Adrenal gland (tissue), 9 donors: ENCODE measurements at regions not wholly inside any gene's neighbourhood (a gene's known extent, or its start where the extent isn't known, plus 50 kb on each side); places are given as distances from the start of the nearest gene placed in this dataset.

Experiments
- DNase-seq, 7 donors: peaks; one replicate each; pipeline ENCODE4 v3.0.0-alpha.2; 2019 to 2020
- H3K27ac ChIP-seq, 5 donors: fragments of 200-600 bp; sonication (generic) in 4 of 5; 1 replicate in 3 of 5; 2 replicates in 2 of 5; pipeline versions ENCODE4 v1.5.1 to v1.8.0; 2016 to 2020; ENCODE audit warnings: mild to moderate bottlenecking in 1 of 5
- H3K27me3 ChIP-seq: fragments of 200-600 bp; 2 replicates; pipeline ENCODE4 v1.8.0; 2021
- H3K36me3 ChIP-seq, 2 donors: fragments of 200-600 bp; replicated peaks in 1 of 2; 1 replicate in 1 of 2; 2 replicates in 1 of 2; pipeline versions ENCODE4 v1.5.1 to v1.8.0; 2018 to 2022
- H3K4me1 ChIP-seq, 2 donors: fragments of 200-600 bp; replicated peaks in 1 of 2; 1 replicate in 1 of 2; 2 replicates in 1 of 2; pipeline versions ENCODE4 v1.5.1 to v1.8.0; 2018 to 2021
- H3K4me3 ChIP-seq, 4 donors: fragments of 200-600 bp; sonication (generic) in 3 of 4; one replicate each; pipeline ENCODE4 v1.5.1; 2016 to 2018
- H3K9me3 ChIP-seq, 3 donors: fragments of 200-600 bp; sonication (generic) in 1 of 3; replicated peaks in 1 of 3; 1 replicate in 2 of 3; 2 replicates in 1 of 3; pipeline versions ENCODE4 v1.5.1 to v1.8.0; 2016 to 2021
- POLR2A ChIP-seq, 2 donors: fragments of 450-650 bp; IDR thresholded peaks; one replicate each; pipeline ENCODE4 v1.6.1; 2017; ENCODE audit warnings: antibody characterized with exemption in 2 of 2, mild to moderate bottlenecking in 2 of 2, moderate library complexity in 1 of 2
- WGBS, 4 donors: extraction: QIAGEN DNeasy Blood & Tissue Kit in 2 of 4; methylation state at CpG; one replicate each; pipeline versions ENCODE4 v1.1.5 to v1.1.7; 2013 to 2017; 5-methylcytosine and 5-hydroxymethylcytosine counted together
- intact Hi-C, 2 donors: fragments of 100-400 bp; cut with DNase I; formaldehyde crosslinking; loops; one replicate each; pipeline versions ENCODE4 v1.14.1 to v1.15.0; 2022 to 2023
- TF ChIP-seq, protein P1 (sequence below), 6 experiments: fragments of 450-650 bp in 4 of 6; fragments of 200-600 bp in 2 of 6; sonication (generic) in 1 of 6; IDR thresholded peaks; 1 replicate in 5 of 6; 2 replicates in 1 of 6; pipeline versions ENCODE4 v1.5.1 to v1.8.0; 2016 to 2021; ENCODE audit warnings: antibody characterized with exemption in 6 of 6, mild to moderate bottlenecking in 2 of 6, moderate library complexity in 1 of 6
- donor health status: healthy with polysubstance abuse.
- donor health status: Bipolar disorder and iron deficiency.
- donor health status: DM: yes; HTN: yes; CAD: no.
- donor health status: DM: no; HTN: no; CAD: no.
- donor health status: DM: no; HTN: no; CAD: no.

DNA sequence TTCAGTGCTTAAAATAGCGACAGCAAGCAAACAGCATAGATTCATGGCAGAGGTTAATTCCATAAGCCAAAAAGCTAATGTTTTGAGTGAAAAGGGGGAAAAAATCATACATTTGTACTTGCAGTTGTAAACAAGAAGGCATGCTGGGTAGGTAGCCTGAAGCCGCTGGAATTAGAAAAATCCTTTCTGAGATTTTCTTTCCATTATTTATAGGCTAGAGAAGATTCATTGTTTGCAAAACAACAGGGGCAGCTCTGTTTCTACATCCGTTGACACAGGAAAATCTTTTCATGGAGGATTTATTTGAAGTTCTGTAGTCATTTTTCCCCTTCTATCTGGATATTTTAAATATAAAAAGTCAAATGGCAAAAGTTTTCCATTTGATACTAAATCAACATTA lies 843.9 kb downstream of the QKI start:
- Histone ChIP-seq H3K27me3 (no peaks in the 10 kb centered on the region), H3K4me3 (no peak overlapping the region), H3K36me3 (no peaks in the 10 kb centered on the region), H3K4me1 (no peaks in the 10 kb centered on the region), H3K27ac (no peak overlapping the region), H3K9me3 (no peaks in the 10 kb centered on the region)
- WGBS, 4 donors: 37 to 49% (median 46%) methylated on average over 3 of the region's 3 CpGs
- no peak for DNase-seq
- intact Hi-C loops: no loop called here
- no peak for TF ChIP-seq POLR2A (IDR thresholded peaks at IDR 0.05)
- TF ChIP-seq, protein P1, sequence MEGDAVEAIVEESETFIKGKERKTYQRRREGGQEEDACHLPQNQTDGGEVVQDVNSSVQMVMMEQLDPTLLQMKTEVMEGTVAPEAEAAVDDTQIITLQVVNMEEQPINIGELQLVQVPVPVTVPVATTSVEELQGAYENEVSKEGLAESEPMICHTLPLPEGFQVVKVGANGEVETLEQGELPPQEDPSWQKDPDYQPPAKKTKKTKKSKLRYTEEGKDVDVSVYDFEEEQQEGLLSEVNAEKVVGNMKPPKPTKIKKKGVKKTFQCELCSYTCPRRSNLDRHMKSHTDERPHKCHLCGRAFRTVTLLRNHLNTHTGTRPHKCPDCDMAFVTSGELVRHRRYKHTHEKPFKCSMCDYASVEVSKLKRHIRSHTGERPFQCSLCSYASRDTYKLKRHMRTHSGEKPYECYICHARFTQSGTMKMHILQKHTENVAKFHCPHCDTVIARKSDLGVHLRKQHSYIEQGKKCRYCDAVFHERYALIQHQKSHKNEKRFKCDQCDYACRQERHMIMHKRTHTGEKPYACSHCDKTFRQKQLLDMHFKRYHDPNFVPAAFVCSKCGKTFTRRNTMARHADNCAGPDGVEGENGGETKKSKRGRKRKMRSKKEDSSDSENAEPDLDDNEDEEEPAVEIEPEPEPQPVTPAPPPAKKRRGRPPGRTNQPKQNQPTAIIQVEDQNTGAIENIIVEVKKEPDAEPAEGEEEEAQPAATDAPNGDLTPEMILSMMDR (IDR thresholded peaks at IDR 0.05): no peak

DNA sequence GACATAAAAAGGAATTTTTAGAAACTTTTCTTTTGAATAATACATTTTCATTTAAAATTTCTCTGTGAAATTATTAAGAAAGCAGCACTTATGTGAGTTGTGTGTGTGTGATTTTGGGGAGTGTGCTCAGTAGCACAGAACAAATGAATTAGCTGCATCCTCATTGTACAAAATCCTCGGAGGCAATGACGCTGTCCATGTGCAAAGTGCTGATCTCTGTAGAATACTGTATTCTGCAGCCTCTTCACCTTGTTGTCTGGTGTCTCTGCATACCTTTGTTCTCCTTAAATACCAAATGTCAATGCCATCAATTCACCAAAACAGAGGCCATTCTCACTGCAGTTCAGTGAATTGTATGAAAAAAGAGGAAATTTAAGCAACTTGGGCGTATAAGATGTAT lies 838.4 kb downstream of the QKI start:
- H3K4me3 ChIP-seq: no peak overlapping the region
- 36 to 49% (median 46%) methylated on average over 3 of the region's 3 CpGs for WGBS, 4 donors
- no peak overlapping the region for H3K27ac ChIP-seq
- no peak for DNase-seq
- H3K36me3 ChIP-seq: no peaks in the 10 kb centered on the region
- H3K4me1 ChIP-seq: no peaks in the 10 kb centered on the region
- H3K9me3 ChIP-seq: no peaks in the 10 kb centered on the region
- no peaks in the 10 kb centered on the region for H3K27me3 ChIP-seq
- intact Hi-C loops: no loop called here
- TF ChIP-seq, protein P1 (IDR thresholded peaks at IDR 0.05): no peak
- no peak for TF ChIP-seq POLR2A (IDR thresholded peaks at IDR 0.05)

DNA sequence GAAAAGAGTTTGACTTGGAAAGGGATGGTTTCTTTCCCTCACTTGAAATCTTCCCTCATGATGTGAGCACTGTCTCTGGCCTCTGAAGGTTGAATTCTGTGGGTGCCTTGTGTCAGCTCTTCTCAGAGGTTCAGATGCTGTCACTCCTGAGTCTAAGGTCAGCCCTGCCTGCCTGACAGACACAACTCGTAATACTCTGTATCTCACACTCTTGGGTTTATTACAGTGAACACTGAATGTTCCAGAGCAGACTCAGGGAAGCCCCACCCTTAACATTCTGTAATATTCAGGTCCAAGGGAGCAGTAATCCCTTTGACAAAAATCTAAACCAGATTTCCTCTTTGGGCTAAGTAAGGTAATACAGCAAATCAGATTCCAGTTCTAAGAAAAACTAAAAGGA lies 837.8 kb downstream of the QKI start:
- DNase-seq: no peak
- intact Hi-C loops: no loop called here
- Histone ChIP-seq H3K27me3 (no peaks in the 10 kb centered on the region), H3K27ac (no peak overlapping the region), H3K9me3 (no peaks in the 10 kb centered on the region), H3K36me3 (no peaks in the 10 kb centered on the region), H3K4me1 (no peaks in the 10 kb centered on the region), H3K4me3 (no peak overlapping the region)
- 30 to 50% (median 43%) methylated on average over 1 of the region's 1 CpG for WGBS, 4 donors
- TF ChIP-seq, protein P1 (IDR thresholded peaks at IDR 0.05): no peak
- no peak for TF ChIP-seq POLR2A (IDR thresholded peaks at IDR 0.05)

DNA sequence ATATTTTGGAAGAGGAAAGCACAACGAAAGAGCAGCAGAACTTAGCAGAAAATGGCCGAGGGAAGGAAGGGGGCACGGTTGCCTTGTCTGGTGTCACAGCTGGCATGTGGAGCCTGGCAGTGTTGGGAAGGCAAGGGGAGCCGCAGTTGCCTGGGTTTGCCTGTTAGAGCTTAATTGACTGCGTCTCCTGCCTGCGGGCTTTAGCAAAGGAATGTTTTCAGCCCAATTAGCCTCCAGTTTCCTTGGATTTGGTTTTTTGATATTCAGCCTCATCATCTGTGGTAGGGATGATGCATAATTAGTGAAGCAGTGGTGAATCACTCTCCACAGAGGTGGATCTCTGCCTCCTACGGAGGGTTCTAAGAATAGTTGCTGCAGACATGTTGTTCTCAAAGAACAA lies 832.6 kb downstream of the QKI start:
- no peaks in the 10 kb centered on the region for H3K27me3 ChIP-seq
- H3K4me3 ChIP-seq: no peak overlapping the region
- H3K36me3 ChIP-seq: no peaks in the 10 kb centered on the region
- H3K9me3 ChIP-seq: no peaks in the 10 kb centered on the region
- H3K4me1 ChIP-seq: no peaks in the 10 kb centered on the region
- no peak overlapping the region for H3K27ac ChIP-seq
- intact Hi-C loops: no loop called here
- TF ChIP-seq POLR2A (IDR thresholded peaks at IDR 0.05): no peak
- TF ChIP-seq, protein P1 (IDR thresholded peaks at IDR 0.05): no peak
- 66 to 79% (median 70%) methylated on average over 7 of the region's 7 CpGs for WGBS, 4 donors
- no peak for DNase-seq
